Stimulated activated CD8-positive, alpha-beta memory T cell treated with anti-CD3 and anti-CD28 coated beads, Interleukin-2, amount 100 ng/mL, for 48 hours (primary cell): ENCODE measurements at regions not wholly inside any gene's neighbourhood (a gene's known extent, or its start where the extent isn't known, plus 50 kb on each side); places are given as distances from the start of the nearest gene placed in this dataset.
"Not testable (repeated sequence)": the region's sequence is repeated elsewhere in the genome, so short reads cannot be mapped to it uniquely, and the experiment has no call there.

Experiments
- DNase-seq, 2 donors: peaks; one replicate each; pipeline ENCODE4 v3.0.0-alpha.2; 2020; ENCODE audit warnings: low read depth in 2 of 2

DNA sequence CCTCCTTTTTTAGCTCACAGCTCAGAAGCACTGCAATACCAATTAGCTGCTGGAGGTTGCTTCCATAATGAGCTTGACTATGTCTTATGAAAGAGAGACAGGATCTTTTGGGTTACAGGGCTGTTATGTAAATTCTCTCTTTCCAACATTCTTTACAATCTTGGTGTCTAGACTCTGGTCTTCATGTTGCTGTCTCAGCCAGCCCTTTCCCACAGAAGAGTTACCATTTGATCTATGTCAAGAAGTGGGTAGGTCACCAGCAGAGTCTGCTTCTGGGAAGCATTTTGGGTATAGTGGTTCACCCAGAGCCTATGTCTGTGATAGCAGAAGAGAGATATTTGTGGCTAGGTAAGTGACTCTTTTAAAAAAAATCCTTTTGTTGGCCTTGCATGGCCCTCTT is 234.5 kb downstream of the SATB1 start:
- no peak for DNase-seq

DNA sequence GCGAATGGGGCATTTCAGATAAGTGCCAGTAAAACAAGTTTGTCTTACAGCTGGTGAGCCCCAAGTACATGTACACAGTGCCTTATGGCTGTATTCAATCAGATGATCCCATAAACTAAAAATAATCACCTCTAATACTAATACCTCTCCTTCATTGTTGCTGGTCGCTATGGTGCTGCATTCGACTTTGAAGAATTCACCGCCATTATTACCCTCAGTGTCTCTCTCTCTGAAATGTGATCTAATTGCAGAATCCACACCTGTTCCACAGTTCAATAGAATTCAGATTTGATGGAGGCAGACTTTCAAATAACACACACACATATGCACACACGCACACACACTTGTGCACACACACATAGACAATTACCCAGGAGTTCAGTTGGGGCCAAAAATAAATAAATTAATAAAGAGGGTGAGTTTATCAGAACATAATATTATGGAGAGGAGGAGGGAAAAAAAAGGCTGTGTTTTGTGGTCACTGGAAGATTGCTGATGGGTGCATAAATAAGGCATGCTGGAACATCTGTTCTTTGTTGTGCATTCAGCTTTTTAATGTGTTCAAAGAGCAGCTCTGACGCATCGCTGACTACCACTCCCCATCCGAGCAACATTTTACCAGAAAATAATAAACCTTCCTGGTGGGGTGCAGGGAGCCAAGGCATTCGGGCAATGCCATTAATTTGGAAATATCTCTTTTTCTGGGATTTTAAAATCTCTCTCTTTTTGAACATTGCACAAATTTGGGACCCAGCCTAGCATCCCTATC is 235.7 kb downstream of the SATB1 start:
- DNase-seq: no peak

DNA sequence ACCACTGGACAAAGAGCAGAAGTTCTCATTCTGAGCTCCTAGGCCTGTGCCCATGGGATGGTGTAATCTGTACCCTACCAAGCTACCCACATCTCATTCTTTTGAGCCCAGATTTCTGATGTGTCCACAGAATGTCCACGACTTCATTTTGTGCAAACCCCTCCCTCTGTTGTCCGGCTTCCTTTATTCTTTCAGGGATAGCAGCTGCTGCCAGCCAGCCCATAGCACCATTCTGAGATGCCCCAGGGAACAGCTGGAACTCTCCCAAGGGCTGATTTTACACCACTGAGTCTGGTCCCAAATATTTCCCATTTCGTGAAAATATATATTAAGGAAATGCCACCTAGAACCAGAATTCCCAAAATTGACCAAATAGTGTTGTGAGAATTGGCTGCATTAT is 236.6 kb downstream of the SATB1 start:
- no peak for DNase-seq

DNA sequence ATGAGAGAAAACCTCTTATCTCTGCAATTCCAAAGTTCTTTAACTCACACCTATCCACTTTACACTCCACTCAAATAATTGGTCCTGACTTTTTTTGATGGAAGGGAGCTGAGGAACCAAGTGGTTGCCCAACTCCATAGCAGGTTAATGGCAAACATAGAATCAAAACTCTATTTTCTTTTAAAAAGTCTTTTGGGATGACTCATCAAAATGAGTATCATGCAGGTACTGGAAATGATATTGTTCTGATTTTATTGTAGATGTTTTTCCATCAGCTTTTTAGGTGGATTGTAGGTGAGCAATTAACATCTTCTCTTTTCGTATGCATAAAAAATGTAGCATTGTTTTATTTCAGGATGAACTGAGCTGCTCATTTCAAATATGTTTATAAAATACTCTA is 239.5 kb downstream of the SATB1 start:
- DNase-seq: no peak

DNA sequence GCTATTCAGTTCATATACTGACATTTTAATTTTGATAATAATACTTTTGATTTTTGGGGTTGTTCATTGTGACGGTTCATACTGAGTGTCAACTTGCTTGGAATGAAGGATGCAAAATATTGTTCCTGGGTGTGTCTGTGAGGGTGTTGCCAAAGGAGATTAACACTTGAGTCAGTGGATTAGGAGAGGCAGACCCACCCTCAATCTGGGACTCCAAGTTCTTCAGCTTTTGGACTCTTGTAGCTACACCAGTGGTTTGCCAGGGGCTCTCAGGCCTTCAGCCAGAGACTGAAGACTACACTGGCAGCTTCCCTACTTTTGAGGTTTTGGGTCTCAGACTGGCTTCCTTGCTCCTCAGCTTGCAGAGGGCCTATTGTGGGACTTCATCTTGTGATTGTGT is 242.2 kb downstream of the SATB1 start:
- not testable (repeated sequence) for DNase-seq

DNA sequence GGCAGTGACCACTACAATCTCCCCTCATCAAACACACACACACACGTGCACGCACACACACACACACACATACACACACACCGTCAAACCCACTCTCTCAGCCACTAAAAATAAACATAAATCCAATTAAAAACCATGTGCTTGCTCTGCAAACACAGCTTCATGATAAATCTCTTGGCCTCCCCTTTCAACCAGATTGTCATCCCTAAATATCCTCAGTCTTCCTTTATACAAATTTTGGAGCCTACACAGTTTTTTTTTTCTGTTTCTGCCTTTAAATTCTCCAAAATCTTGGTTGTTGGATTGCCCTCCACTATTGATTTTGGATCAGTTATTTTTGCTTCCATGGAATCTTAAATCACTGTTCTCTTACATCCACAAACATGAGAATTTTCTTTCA is 245.6 kb downstream of the SATB1 start:
- DNase-seq: no peak

DNA sequence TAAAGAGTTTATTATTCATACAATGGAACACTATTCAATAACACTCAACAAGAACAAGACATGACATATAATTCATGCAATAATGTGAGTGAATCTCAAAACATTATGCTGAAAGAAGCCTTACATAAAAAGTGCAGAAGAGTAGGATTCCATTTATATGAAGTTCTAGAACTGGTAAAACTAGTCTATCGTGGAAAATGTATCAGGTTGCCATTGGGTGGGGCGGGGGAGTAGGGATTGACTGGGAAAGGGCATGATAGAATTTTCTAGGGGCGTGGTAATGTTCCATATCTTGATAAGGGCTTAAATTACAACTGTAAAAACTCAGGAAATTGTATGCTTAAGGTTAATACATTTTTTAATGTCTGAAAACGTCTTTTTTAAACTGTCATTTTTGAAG is 247.9 kb downstream of the SATB1 start:
- DNase-seq: no peak

DNA sequence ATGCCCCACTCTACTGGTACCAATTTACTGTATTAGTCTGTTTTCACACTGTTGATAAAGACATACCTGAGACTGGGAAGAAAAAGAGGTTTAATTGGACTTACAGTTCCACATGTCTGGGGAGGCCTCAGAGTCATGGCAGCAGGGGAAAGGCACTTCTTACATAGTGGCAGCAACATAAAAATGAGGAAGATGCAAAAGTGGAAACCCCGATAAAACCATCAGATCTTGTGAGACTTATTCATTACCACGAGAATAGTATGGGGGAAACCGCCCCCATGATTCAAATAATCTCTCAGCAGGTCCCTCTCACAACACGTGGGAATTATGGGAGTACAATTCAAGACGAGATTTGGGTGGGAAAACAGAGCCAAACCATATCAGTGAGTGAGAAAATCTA is 251.2 kb downstream of the SATB1 start:
- not testable (repeated sequence) for DNase-seq

DNA sequence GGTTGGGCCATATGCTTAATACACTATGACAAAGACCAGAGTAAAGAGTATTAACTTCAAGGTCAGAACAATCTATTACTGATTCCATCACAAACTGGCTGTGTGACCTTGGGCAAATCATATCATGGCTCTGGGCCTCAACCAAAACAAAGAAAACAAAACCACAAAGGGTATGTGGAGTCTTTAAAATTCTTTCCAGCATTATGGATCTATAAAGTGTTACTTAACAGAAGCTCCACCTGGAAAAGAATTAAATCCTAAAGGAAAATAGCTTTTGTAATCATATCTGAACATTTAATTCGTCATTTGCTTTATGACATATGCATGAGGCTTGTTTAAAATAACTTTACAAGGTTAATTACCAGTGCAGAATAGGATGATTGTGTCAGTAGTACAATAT is 265.5 kb downstream of the SATB1 start:
- no peak for DNase-seq

DNA sequence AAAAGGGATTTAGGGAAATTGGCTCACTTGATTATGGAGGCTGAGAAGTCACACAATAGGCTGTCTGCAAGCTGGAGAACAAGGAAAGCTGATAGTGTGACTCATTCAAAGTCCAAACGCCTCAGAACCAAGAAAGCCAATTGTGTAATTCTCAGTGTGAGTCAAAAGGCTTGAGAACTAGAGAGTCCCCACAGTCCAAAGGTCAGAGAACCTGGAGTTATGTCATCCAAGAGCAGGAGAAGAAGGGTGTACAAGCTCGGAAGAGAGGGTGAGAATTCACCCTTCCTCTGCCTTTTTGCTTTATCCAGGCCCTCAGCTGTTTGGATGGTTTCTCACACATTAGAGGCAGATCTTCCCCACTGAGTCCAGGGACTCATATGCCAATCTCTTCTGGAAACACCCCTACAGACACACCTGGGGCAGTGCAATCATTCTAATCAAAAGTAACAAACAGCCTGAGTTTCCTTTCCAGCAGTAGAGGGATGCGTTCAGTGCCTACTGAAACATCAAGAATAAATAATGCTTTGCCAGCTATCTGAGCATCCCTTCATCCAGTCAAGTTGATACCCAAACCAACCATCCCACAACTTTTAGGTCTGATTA is 271.5 kb downstream of the SATB1 start:
- no peak for DNase-seq

DNA sequence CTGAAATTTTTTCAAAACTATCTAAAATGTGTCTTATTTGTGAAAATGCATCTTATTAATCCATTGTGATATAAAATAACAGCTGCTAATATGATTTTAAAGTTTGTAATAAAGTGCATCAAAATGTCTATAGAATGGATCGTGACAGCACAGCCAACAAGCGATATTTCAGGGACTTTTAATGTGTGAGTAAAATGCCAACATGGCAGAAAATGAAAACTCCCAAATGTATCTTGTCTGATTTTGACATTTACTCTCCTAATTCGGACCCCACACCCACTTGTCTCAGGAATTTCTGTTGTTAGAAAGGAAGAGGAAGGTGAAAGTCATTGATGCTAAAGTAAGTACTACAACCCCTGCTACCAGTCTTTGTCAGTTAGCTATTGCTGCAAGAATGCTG is 273.9 kb downstream of the SATB1 start:
- DNase-seq: no peak

DNA sequence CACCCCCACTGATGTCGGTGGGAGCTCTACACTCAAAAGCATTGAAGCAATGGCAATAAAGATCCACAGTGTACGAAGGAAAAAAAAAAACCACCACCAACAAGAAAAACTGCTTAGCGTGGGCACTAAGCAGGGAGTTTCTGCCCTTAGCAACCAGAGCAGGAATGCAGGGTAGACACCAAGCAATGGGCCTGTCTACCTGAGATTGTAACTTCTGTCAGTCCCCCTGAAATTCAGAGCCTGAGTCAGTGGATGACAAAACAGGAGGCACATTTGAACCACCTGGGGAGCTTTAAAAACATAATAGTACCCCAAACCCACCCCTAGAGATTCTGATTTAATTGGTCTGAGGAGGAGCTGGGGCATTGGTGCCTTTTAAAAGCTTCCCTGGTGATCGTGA is 275.2 kb downstream of the SATB1 start:
- no peak for DNase-seq

DNA sequence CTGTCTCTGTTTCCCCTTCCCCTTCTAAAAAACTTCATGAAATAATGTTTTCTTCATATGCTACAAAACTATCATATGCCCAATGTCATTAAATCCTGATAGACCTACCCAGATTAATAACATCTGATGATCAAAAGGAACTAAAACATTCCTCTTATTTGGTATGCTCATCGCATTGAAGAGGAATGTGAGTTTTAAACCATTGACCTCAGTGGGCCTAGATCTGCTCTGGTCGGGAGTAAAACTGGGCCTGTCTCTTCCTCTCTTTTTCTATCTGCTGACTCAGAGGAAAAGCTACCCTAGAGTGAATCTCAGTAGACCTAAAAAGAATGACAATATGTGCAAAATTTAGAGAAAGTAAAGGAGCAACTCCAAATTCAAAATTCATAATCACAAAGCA is 275.8 kb downstream of the SATB1 start:
- DNase-seq: no peak

DNA sequence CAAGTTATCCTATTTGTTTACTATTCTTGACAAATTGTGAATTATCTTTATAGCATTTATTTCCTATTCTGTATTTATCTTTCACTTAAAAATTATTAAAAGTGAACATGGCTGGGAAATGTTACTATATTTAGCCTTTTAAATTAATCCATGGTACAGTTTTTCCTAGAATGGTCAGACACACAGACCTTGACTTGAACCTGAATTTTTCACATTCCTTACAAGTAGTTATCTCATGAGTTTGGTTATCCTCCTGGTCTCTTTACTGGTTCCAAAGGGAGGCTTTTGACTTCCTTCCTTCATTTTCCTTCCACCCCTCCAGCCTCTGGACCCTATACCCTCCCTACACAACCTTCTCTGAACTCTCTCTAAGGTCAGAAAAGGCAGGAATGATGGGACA is 280.6 kb downstream of the SATB1 start:
- DNase-seq: no peak

DNA sequence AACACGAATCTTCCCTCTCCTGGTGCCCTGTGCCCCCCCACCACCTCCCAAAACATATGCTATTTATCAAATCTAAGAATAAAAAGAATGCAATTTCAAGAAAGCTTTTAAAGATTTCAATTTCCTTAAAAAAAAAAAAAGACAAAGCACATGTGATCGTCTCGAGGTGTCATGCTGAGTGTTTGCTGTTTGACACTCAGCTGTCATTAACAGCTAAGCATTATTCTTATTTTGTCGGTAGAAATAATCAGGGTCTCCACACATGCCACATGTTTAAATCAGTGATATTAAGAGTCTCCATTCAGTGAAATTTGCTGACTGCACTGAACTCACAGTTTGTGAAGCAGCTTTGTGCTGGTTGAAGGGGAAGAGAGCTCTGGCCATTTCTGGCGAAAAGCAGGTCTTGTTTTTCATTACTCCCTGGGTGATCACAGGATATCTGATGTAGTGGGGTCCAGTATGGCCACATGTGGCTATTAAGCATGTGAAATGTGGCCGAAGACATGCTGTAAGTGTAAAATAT is 281.8 kb downstream of the SATB1 start:
- no peak for DNase-seq

DNA sequence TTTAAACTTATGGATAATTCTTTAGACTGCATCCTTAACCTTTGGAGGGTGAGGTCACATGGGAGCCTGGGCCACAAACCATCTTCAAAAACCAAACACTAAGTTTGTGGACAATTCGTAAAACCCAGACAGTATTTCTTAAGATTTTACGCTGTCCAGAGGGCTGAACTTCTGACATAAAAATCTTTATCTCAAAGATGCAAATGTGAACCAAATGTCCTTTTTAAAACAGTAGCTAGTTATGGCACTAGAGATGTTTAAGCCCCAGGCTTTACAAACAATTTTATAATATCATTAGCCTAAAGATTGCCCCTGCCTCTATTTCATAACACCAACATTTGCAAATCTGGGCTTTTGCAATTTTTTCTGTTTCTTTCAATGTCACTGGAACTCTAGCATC is 287.2 kb downstream of the SATB1 start:
- DNase-seq: no peak

DNA sequence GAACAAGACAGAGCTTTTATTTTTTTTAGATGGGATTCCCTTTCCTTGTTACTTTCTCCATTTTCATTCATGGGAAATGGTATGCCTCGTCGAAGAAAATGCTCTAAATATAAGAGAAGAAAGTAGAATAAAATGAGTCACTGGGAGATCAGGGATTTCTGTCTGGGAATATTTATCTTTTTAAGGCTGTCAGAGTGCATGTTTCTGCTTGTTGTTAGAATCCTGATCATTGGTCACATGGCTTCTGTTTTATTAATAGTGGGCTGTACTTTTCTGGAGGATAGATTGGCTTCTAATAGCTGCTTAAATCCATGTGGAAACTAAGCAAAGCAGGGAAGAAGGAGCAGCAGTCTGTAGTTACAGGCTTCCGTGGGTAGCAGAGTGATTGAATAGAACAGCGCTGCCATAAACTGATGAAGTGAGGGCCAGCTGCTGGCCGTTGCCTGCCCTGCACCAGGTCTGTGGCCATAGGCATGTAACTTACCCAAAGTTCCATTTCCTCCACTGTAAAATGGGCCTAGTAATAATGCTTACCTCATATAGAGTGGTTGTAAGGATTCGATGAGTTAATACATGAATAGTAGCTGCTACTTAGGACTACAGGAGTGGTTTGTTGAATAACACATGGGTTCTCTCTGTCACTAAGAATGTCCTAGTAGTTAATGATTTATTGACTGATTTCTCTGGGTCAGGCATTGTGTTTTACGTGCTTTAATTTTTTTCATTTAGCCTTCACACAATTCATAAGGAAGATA is 289.9 kb downstream of the SATB1 start:
- no peak for DNase-seq

DNA sequence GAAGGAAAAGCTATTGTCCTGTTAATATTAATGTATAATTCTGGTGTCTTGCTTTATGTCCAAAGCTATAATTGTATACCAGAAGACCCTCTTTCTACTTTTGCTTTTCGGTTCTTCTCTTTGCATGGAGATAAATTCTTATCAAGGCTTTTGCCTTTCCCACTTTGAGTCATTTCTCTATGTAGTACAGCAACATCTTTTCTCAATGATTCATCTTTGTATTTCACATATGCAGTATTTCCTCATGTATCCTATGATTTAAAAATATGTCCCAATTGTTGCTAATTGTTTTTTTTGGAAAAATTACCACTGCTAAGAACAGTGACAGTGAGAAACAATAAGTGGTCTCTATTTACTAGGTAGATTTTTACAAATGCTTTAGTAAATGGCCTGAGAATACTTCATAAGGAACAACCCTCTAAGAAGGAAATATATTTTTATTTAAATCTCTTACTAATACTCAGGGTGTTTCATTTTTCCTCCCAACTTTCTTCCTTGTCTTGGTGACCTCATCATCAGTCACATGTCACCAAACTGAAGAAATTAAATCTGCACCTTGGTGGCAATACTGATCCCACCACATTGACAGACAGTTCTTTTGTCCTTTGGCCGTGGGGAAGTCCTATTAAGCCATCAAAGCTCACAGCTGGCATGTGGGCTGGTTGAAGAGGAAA is 290.6 kb downstream of the SATB1 start:
- no peak for DNase-seq

DNA sequence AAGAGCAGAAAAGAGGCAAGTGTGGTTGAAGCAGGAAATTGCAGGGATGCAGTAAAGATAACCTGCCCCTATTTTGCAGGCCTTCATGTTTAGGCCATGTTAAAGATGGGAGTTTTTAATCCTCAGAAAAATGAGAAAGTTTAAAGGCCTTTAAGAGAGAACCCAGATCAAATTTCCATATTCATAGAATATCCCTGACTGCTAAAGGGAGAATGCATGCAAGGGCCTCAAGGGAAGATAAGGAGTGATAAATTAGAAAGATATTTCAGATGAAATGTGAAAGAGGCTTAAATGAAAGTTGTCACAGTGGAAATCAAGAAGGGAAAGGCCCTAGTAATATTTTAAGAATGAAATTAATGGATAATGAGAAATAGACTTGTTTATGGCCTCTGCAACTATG is 292.1 kb downstream of the SATB1 start:
- no peak for DNase-seq

DNA sequence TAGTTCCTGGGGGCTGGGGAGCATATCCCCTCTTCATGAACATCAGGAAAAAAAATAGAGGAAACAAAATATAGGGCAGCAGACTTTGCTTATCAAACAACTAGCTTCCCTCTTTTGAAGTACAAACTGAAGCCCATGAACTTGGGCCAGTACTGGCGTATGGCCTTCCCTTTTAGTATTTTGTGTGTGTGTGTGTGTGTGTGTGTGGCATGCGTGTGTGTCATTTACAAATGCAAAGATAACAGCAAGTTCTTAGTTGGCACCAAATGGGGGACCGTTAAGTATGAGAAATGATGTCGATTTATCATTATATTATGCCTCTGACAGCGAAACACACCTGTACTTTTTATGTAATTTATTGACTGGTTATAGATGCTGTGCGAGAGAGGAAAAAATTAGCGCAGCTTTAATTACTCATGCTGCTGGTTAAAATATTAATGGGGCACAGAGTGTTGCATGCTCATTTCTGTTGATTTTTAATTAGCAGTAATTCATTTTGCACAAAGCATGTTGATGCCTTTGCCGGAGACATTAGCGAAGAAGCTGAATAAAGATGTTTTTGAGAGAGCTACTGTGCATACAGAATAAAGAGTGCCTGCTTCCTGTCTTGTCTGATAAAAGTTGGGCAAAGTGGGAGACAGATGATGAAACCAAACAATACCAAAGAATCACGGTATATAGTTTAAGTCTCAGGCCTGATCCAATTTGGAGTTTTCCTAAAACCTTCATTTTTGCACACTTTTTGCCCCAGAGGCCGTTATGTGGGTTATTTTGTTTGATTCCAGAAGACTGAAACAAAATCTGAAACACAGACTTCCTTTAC is 297.1 kb downstream of the SATB1 start:
- DNase-seq: no peak

DNA sequence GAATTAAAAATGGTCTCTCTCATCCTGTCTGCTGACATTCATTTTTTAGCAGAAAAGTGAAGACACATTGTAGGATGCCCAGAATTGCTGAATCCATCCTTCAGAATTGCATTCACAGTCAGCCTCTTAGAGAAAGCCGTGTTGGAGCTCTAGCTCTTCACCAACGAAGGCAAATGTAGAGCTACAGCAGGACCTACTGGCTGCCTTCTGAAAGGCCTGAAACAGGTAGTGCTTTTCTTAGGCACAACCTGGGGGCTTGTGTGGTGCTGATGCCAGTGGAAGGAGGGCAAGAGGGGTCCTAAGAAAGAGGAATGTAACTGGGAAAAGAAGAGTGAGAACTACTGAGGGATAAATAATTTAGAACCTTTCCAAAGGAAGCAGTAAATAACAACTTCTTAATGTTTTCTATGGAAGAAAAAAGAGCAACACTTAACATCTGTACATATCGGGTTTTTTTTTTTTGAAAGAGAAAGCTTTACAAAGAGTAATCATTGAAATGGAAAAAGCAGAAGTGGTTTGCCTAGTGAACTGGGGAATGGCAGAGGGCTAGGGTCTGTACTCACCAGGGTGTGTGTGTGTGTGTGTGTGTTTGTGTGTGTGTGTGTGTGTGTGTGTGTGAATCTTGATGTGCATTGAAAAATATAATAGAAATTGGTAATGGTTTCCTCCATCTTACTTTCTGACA is 297.8 kb downstream of the SATB1 start:
- no peak for DNase-seq
